GM19455 (cell line): ENCODE measurements at regions not wholly inside any gene's neighbourhood (a gene's known extent, or its start where the extent isn't known, plus 50 kb on each side); places are given as distances from the start of the nearest gene placed in this dataset.
A peak's percentile ranks its signal among the peaks of the same experiment; 100 is the strongest.
"Not testable (repeated sequence)": the region's sequence is repeated elsewhere in the genome, so short reads cannot be mapped to it uniquely, and the experiment has no call there.

Experiments
- ATAC-seq: cut with Tn5 transposase; IDR thresholded peaks from one replicate; pipeline ENCODE4 v1.9.1; 2021; ENCODE audit not compliant: unreplicated experiment

- ATAC-seq: no peak
Measured at GRCh38 chr10:125554753-125555152, 128.2 kb downstream of the TEX36 start.

GRCh38 chr10:125554016-125554703, 128.8 kb downstream of the TEX36 start:
- ATAC-seq: no peak

GRCh38 chr10:125553091-125553490, 129.9 kb downstream of the TEX36 start:
- no peak for ATAC-seq

GRCh38 chr10:125551247-125551646, 131.7 kb downstream of the TEX36 start:
- no peak for ATAC-seq

- ATAC-seq: no peak
Measured at GRCh38 chr10:125550362-125550761, 132.6 kb downstream of the TEX36 start.

- no peak for ATAC-seq
Measured at GRCh38 chr10:125549653-125550052, 133.3 kb downstream of the TEX36 start.

GRCh38 chr10:125548878-125549277, 134.1 kb downstream of the TEX36 start:
- ATAC-seq: no peak

- no peak for ATAC-seq
Measured at GRCh38 chr10:125548356-125548755, 134.6 kb downstream of the TEX36 start.

- ATAC-seq: no peak
Measured at GRCh38 chr10:125547010-125547650, 135.8 kb downstream of the TEX36 start.

- ATAC-seq: no peak
Measured at GRCh38 chr10:125543796-125544195, 139.2 kb downstream of the TEX36 start.

GRCh38 chr10:125538947-125539731, 143.8 kb downstream of the TEX36 start:
- no peak for ATAC-seq

- ATAC-seq: no peak
Measured at GRCh38 chr10:125536236-125536635, 146.7 kb downstream of the TEX36 start.

GRCh38 chr10:125535559-125535958, 147.4 kb downstream of the TEX36 start:
- ATAC-seq: no peak

- no peak for ATAC-seq
Measured at GRCh38 chr10:125534515-125534914, 148.4 kb downstream of the TEX36 start.

- no peak for ATAC-seq
Measured at GRCh38 chr10:125533866-125534265, 149.1 kb downstream of the TEX36 start.

- no peak for ATAC-seq
Measured at GRCh38 chr10:125531465-125531864, 151.5 kb downstream of the TEX36 start.

- no peak for ATAC-seq
Measured at GRCh38 chr10:125523347-125523746, 159.6 kb downstream of the TEX36 start.

GRCh38 chr10:125521721-125522680, 161.0 kb downstream of the TEX36 start:
- ATAC-seq: peak; percentile 76

GRCh38 chr10:125520968-125521367, 162.0 kb downstream of the TEX36 start:
- ATAC-seq: no peak

GRCh38 chr10:125518397-125518796, 164.6 kb downstream of the TEX36 start:
- not testable (repeated sequence) for ATAC-seq

- no peak for ATAC-seq
Measured at GRCh38 chr10:125515571-125515970, 167.4 kb downstream of the TEX36 start.
